HG03439 (cell line): ENCODE measurements at regions not wholly inside any gene's neighbourhood (a gene's known extent, or its start where the extent isn't known, plus 50 kb on each side); places are given as distances from the start of the nearest gene placed in this dataset.

Source experiments
- ATAC-seq: cut with Tn5 transposase; IDR thresholded peaks from one replicate; pipeline ENCODE4 v1.9.1; 2021; ENCODE audit warnings: mild to moderate bottlenecking, moderate library complexity; ENCODE audit not compliant: unreplicated experiment

- no peak for ATAC-seq
These were observed 558.2 kb upstream of the JAG1 start for GRCh38 chr20:11231742-11232648.

- ATAC-seq = no peak
These were observed 559.1 kb upstream of the JAG1 start for GRCh38 chr20:11232896-11233295.

DNA sequence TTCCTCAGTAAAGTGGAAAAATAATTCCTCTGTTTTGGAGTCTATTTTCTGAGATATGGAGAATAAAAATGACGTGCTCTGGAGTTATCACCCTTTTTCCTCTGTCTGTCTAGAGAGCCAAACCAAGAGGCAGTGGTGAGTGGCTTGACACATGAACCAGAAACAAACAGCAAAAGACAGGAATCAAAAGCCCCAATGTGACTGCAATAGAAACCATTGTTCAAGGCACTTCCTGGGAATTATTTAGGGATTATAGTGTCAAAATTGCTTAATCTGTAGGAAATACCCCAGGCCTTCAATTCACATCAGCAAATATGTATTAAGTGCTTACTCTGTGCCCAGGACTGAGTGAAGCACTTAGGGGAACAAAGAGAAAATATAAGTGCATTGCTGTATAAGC lies 560.4 kb upstream of the JAG1 start:
- ATAC-seq = no peak

- ATAC-seq = no peak
These were observed 560.8 kb upstream of the JAG1 start for GRCh38 chr20:11234608-11235007.

DNA sequence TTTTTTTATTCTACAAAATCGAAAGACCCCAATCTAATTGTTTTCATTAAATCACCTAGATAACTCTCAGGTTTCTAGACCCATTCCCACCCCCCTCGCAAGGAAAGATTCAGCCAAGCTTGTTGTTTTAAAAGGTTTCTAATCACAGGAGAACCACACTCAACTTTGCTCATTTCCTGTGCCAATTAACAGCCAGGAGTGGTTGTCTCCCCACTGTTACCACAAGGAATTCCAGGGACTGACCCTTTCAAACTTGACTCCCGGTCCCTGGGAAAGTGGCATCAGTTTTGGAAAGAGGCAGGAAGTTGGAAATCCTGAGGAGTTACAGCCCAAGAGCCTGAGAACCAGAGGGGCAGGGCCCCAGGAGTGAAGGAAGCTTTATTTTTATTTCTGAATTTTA lies 561.3 kb upstream of the JAG1 start:
- ATAC-seq = no peak

DNA sequence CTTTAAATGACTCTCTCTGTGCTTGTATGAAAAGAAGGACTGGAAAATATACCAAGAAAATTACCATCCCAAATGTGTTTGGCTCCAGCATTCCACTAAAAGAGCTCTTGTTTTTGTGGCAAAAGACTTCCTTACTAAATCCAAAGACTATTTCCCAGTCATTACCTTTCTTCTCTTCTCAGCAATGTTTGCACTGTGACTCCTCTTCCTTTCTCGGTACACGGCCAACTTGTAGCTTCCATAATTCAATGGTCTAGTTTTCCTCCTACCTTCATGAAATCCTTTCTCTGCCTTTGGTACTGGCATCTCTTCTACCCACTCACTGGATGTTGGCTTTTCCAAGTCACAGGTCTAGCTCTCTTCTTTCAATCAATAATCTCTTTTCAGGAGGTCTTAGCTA lies 568.5 kb upstream of the JAG1 start:
- ATAC-seq = no peak

DNA sequence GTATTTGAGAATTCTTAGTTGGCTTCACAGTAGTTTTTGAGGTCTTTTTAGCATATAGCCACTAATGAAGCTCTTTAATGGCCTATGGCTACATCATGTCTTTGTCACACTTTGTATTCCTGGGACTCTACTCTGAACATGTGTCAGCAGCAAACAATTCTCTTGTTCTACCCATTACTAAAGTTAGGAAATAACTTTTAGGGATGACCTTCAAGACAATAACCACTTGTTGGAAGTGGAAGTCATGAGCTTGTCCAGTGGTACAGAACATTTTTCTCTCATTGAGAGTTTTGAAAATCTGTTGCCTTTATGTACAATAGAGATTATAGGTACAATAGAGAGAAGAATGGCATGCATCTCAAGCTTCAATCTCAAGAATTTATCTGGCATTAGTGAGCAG lies 571.6 kb upstream of the JAG1 start:
- ATAC-seq = no peak

DNA sequence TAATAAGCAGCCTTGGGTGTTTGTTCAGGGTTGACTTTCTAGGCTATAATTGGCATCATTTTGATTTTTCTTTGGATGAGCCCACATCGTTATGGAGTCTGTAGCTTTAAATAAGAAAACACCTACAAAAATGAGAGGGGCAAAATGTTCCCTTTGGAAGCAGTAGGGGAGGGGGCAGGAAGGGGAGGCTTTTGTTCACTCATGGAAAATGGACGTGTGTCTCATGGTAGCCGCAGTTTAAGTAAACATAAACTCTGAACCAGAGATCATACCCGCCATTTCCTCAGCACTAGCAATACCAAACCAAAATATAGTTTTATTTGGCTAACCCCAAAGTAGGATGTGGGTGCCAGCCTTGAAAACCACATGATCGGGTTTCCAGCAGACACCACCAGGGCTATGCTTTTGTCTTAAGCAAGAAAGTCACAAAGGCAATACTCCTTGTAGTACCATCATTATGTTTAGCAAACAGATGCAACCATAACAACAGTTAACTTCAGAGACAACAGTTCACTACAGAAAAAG lies 572.5 kb upstream of the JAG1 start:
- no peak for ATAC-seq

- ATAC-seq = no peak
These were observed 573.5 kb upstream of the JAG1 start for GRCh38 chr20:11247046-11248010.

GRCh38 chr20:11248011-11248409 lies 574.2 kb upstream of the JAG1 start:
- no peak for ATAC-seq

DNA sequence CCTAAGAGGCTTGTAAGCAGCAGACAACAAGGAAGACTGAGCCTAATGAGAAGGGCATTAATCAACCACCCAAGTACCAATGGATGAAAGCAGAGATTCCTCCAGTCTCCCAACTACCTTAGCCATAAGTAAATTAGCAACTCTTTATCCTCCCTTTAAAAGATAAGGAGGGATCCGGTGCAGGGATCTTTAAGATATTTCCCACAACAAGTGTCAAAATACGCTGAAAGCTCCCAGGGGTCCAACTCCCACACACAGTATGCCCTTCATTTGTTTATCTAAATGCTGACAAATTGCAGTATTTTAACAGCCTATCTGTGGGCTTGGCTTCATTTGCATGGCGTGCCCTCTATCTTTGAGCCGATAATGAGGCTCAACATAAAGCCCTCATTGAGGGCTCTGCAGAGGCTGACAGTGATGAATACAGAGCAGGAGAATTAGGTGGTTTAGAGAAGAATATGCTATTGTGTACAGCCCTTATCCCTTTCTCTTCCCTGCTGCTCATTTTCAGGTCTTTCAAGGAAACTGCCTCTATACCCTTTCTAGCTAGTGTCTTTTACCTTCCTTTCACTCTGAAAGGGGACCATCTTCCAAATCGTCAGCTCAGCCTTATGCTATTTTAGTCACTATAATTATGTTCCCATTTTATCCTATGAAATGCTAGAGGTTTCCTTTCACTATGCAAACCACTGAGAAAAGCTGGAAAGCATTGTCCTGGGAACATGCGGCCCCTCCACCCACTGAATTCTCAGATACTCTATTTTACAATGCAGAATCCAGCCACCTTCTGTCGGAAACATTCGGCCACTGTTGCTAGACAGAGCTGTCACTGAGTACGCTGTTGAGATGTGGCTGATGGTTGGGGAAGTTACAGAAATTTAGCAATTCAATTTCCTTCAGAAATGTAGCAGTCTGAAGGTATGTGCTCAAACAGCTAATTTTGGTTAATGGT lies 575.2 kb upstream of the JAG1 start:
- no peak for ATAC-seq

- no peak for ATAC-seq
These were observed 575.9 kb upstream of the JAG1 start for GRCh38 chr20:11249683-11250082.

DNA sequence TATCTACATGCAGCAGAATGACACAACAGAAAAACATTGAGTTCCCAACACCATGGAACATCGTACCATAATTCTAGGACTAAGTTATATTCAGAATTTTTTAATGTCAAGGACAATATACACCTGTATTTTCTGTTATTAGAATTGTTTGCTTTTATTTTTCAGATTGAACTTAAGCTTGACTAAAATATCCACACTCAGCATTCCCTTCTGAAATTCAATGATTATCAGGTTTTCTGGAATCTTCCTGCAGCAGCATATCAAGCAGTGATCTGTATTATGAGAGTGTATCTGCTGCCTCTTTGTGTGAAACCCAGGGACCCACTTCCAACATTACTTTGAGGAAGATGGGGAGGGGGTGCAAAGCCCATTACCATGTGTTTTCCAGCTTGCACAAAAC lies 578.6 kb upstream of the JAG1 start:
- ATAC-seq = no peak

DNA sequence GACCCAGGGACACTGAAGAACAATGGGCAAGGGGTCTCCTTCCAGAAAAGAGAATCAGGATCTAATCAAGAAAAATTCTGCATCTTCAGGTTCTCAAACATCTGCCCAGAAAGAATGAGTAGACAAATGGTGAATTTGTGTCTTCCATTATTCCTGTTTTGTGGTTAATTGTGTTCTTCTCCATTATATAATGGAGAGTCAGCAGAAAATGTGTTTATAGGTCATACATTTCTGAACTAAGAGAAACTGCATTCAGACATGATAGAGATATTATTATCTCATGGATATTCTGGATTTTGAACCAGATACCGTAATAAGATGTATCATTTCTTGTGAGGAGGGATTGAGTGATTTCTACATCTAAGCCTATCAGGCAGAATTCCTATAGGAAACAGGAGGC lies 581.7 kb upstream of the JAG1 start:
- ATAC-seq = no peak

GRCh38 chr20:11255860-11256259 lies 582.1 kb upstream of the JAG1 start:
- no peak for ATAC-seq

DNA sequence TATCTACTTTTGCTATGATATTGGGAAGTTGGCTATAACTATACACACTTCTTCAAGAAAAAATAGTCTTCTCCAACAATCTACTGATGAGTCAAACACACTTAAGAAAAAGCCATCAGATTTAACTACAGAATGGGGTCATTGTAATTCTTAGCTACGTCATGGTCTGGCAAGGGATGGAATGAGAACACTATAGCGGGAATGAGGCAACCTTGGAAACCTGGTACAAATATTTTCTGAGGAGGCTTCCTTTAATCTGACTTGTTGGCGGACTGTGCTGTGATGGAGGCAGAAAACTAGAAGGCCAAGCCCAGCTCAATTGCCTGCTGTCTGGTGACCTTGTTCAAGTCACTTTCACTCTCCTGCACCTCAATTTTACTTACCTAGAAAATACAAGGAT lies 586.8 kb upstream of the JAG1 start:
- ATAC-seq = no peak

- no peak for ATAC-seq
These were observed 587.8 kb upstream of the JAG1 start for GRCh38 chr20:11261533-11262000.

- ATAC-seq = no peak
These were observed 592.8 kb upstream of the JAG1 start for GRCh38 chr20:11266571-11266970.

DNA sequence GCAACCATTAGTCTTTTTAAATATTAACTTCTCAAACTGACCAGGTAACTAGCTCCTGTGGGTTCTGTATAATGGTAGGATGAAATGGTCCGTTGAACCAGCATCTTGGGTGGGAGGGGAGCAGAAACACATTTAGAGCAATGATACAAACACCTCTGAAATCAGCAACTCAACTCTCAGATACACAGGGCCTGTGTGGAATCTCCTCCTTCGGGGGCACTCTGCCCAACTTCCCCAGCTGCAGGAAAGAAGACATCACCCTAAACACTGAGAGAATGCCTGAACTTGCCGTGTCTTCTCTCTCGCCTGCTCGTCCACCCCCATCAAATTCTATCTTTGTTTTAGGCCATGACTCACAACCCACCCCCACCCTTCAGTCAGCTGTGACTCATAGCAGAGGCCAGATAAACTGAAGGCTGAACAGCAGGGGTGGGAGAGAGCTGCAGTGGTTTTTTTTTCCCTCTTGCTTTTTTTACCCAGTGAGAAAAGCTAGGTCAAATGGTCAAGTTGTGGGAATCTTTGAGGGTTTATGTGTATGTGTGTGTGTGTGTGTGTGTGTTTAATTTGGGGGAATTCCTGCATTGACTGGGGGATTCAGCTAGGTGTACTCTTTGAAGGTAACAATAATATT lies 593.4 kb upstream of the JAG1 start:
- ATAC-seq = no peak
